ENCODE measurements at regions not wholly inside any gene's neighbourhood (a gene's known extent, or its start where the extent isn't known, plus 50 kb on each side); places are given as distances from the start of the nearest gene placed in this dataset.

- in situ Hi-C loops (cut with MboI), result no loop called here
- H4K20me1 ChIP-seq (ENCODE audit: insufficient read depth), result no peaks in the 10 kb centered on the region
- no peaks in the 10 kb centered on the region for H3K4me1 ChIP-seq (ENCODE audit: insufficient read depth)
- H3K4me3 ChIP-seq, result no peak overlapping the region
- DNase-seq, result no peak
- H3K27me3 ChIP-seq (replicated peaks; ENCODE audit: insufficient read depth), result no peaks in the 10 kb centered on the region
- no peaks in the 10 kb centered on the region for H3K9me3 ChIP-seq (ENCODE audit: low read depth)
- no peak for TF ChIP-seq EZH2phosphoT487 (IDR thresholded peaks at IDR 0.05; ENCODE audit: insufficient read depth, low read depth)
- TF ChIP-seq EZH2 (IDR thresholded peaks at IDR 0.05; ENCODE audit: insufficient read depth, poor library complexity, severe bottlenecking), result no peak
- H3K36me3 ChIP-seq (ENCODE audit: low read depth), result no peaks in the 10 kb centered on the region
- H2AFZ ChIP-seq, result no peak overlapping the region
- H3K9me2 ChIP-seq (ENCODE audit: insufficient read depth), result no peaks in the 10 kb centered on the region
- no peak overlapping the region for H3K9ac ChIP-seq
- H3F3A ChIP-seq (ENCODE audit: insufficient read depth), result no peaks in the 10 kb centered on the region
- H3K4me2 ChIP-seq (ENCODE audit: unreplicated experiment), result no peak overlapping the region
- no peak overlapping the region for H3K27ac ChIP-seq
- no peaks in the 10 kb centered on the region for H3K79me2 ChIP-seq (ENCODE audit: insufficient read depth)
- WGBS, 2 experiments (ENCODE audit: low coverage in 1 of 2, low lambda C conversion rate in 2 of 2, missing lambda C conversion rate in 2 of 2), result 9 to 10% methylated on average over 4 of the region's 4 CpGs
Observed at GRCh38 chr4:162804351-162804924, 362.3 kb downstream of the NAF1 start.

DNA sequence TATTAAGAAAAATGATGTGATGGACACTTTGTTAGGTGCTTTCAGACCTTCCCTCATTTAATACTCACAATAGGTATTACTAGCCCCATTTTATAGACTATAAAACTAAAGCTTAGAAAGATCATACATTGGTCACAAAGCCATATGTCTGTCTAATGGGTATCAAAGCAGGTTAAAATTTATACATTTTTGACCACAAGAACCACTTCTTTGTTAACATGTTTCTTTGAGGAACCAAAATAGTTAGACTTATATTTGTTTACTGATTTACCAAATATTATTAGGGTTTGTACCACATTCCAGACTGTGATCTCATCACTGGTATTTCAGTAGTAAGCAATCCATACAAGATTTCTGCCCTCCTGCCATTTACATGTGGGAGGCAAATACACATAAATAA lies 363.3 kb downstream of the NAF1 start:
- in situ Hi-C loops (cut with MboI), result no loop called here
- no peaks in the 10 kb centered on the region for H3K36me3 ChIP-seq (ENCODE audit: low read depth)
- H3K27me3 ChIP-seq (replicated peaks; ENCODE audit: insufficient read depth), result no peaks in the 10 kb centered on the region
- no peak overlapping the region for H3K9ac ChIP-seq
- DNase-seq, result no peak
- H3K4me3 ChIP-seq, result no peak overlapping the region
- H3K9me2 ChIP-seq (ENCODE audit: insufficient read depth), result no peaks in the 10 kb centered on the region
- H3K4me1 ChIP-seq (ENCODE audit: insufficient read depth), result no peaks in the 10 kb centered on the region
- H4K20me1 ChIP-seq (ENCODE audit: insufficient read depth), result no peaks in the 10 kb centered on the region
- no peak overlapping the region for H2AFZ ChIP-seq
- no peaks in the 10 kb centered on the region for H3K9me3 ChIP-seq (ENCODE audit: low read depth)
- H3K79me2 ChIP-seq (ENCODE audit: insufficient read depth), result no peaks in the 10 kb centered on the region
- H3K4me2 ChIP-seq (ENCODE audit: unreplicated experiment), result no peak overlapping the region
- H3K27ac ChIP-seq, result no peak overlapping the region
- no peak for TF ChIP-seq EZH2phosphoT487 (IDR thresholded peaks at IDR 0.05; ENCODE audit: insufficient read depth, low read depth)
- TF ChIP-seq EZH2 (IDR thresholded peaks at IDR 0.05; ENCODE audit: insufficient read depth, poor library complexity, severe bottlenecking), result no peak
- H3F3A ChIP-seq (ENCODE audit: insufficient read depth), result no peaks in the 10 kb centered on the region

GRCh38 chr4:162797108-162797507 lies 369.6 kb downstream of the NAF1 start:
- Histone ChIP-seq H3K9ac (no peak overlapping the region), H2AFZ (no peak overlapping the region), H3K9me2 (ENCODE audit: insufficient read depth) (no peaks in the 10 kb centered on the region), H4K20me1 (ENCODE audit: insufficient read depth) (no peaks in the 10 kb centered on the region), H3F3A (ENCODE audit: insufficient read depth) (no peaks in the 10 kb centered on the region), H3K4me1 (ENCODE audit: insufficient read depth) (no peaks in the 10 kb centered on the region), H3K4me3 (no peak overlapping the region), H3K27ac (no peak overlapping the region), H3K79me2 (ENCODE audit: insufficient read depth) (no peaks in the 10 kb centered on the region), H3K9me3 (ENCODE audit: low read depth) (no peaks in the 10 kb centered on the region), H3K4me2 (ENCODE audit: unreplicated experiment) (no peak overlapping the region), H3K27me3 (replicated peaks; ENCODE audit: insufficient read depth) (no peaks in the 10 kb centered on the region), H3K36me3 (ENCODE audit: low read depth) (no peaks in the 10 kb centered on the region)
- TF ChIP-seq EZH2phosphoT487 (IDR thresholded peaks at IDR 0.05; ENCODE audit: insufficient read depth, low read depth) (no peak), EZH2 (IDR thresholded peaks at IDR 0.05; ENCODE audit: insufficient read depth, poor library complexity, severe bottlenecking) (no peak)
- in situ Hi-C loops (cut with MboI), result no loop called here
- WGBS, 2 experiments (ENCODE audit: low coverage in 1 of 2, low lambda C conversion rate in 2 of 2, missing lambda C conversion rate in 2 of 2), result 38 to 41% methylated on average over 1 of the region's 1 CpG
- DNase-seq, result no peak

GRCh38 chr4:162793571-162793970 lies 373.1 kb downstream of the NAF1 start:
- no peaks in the 10 kb centered on the region for H3F3A ChIP-seq (ENCODE audit: insufficient read depth)
- H3K4me1 ChIP-seq (ENCODE audit: insufficient read depth), result no peaks in the 10 kb centered on the region
- no peak for DNase-seq
- H3K27me3 ChIP-seq (replicated peaks; ENCODE audit: insufficient read depth), result no peaks in the 10 kb centered on the region
- H3K4me2 ChIP-seq (ENCODE audit: unreplicated experiment), result no peak overlapping the region
- H2AFZ ChIP-seq, result no peak overlapping the region
- H3K36me3 ChIP-seq (ENCODE audit: low read depth), result no peaks in the 10 kb centered on the region
- TF ChIP-seq EZH2 (IDR thresholded peaks at IDR 0.05; ENCODE audit: insufficient read depth, poor library complexity, severe bottlenecking) (no peak), EZH2phosphoT487 (IDR thresholded peaks at IDR 0.05; ENCODE audit: insufficient read depth, low read depth) (no peak)
- WGBS, 2 experiments (ENCODE audit: low coverage in 1 of 2, low lambda C conversion rate in 2 of 2, missing lambda C conversion rate in 2 of 2), result 23 to 37% methylated on average over 2 of the region's 2 CpGs
- H3K79me2 ChIP-seq (ENCODE audit: insufficient read depth), result no peaks in the 10 kb centered on the region
- H3K4me3 ChIP-seq, result no peak overlapping the region
- H3K27ac ChIP-seq, result no peak overlapping the region
- H3K9ac ChIP-seq, result no peak overlapping the region
- no peaks in the 10 kb centered on the region for H3K9me2 ChIP-seq (ENCODE audit: insufficient read depth)
- in situ Hi-C loops (cut with MboI), result no loop called here
- H3K9me3 ChIP-seq (ENCODE audit: low read depth), result no peaks in the 10 kb centered on the region
- H4K20me1 ChIP-seq (ENCODE audit: insufficient read depth), result no peaks in the 10 kb centered on the region

DNA sequence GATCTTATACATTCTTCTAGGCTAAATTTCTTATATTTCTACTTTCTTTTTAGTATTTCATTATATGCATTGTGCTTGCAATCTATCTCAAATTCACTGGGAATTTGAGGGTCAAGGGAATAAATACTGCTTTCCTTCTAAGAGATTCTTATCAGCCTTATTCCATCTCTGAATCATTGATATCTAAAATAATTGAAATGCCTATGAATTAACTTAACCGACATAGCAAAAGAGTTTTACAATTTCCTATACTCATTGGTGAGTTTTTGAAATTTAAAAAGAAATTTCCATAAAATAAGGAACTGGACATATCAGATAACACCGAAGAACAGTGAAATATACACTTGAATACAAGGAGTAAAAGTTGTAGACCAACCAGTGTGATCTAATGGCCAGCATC lies 373.7 kb downstream of the NAF1 start:
- WGBS, 2 experiments (ENCODE audit: low coverage in 1 of 2, low lambda C conversion rate in 2 of 2, missing lambda C conversion rate in 2 of 2), result 2 to 11% methylated on average over 2 of the region's 2 CpGs
- Histone ChIP-seq H3K79me2 (ENCODE audit: insufficient read depth) (no peaks in the 10 kb centered on the region), H3K9me2 (ENCODE audit: insufficient read depth) (no peaks in the 10 kb centered on the region), H3K9ac (no peak overlapping the region), H3K4me2 (ENCODE audit: unreplicated experiment) (no peak overlapping the region), H3K27ac (no peak overlapping the region), H2AFZ (no peak overlapping the region), H3F3A (ENCODE audit: insufficient read depth) (no peaks in the 10 kb centered on the region), H3K4me1 (ENCODE audit: insufficient read depth) (no peaks in the 10 kb centered on the region), H3K27me3 (replicated peaks; ENCODE audit: insufficient read depth) (no peaks in the 10 kb centered on the region), H4K20me1 (ENCODE audit: insufficient read depth) (no peaks in the 10 kb centered on the region), H3K36me3 (ENCODE audit: low read depth) (no peaks in the 10 kb centered on the region), H3K9me3 (ENCODE audit: low read depth) (no peaks in the 10 kb centered on the region), H3K4me3 (no peak overlapping the region)
- TF ChIP-seq EZH2phosphoT487 (IDR thresholded peaks at IDR 0.05; ENCODE audit: insufficient read depth, low read depth) (no peak), EZH2 (IDR thresholded peaks at IDR 0.05; ENCODE audit: insufficient read depth, poor library complexity, severe bottlenecking) (no peak)
- in situ Hi-C loops (cut with MboI), result no loop called here
- DNase-seq, result no peak
